ENCODE measurements at regions not wholly inside any gene's neighbourhood (a gene's known extent, or its start where the extent isn't known, plus 50 kb on each side); places are given as distances from the start of the nearest gene placed in this dataset.

DNA sequence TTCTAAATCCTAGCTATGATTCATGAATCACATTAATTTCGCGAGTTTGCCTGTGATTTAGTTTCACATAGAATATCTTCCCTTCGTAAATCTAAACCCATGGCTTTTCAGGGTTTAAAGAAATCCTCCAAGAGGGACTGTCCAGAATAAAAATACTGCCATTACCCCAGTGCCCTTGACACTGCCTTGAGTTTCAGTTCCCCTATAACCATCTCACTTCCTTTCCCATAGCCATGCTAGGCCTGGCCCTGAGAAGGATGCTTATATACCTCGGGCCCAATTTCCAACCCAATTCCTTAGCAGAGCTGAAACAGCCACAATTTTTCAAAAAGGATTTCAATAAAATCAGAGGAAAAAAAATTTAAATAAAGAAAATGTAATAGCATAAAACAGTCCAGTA lies 697.3 kb downstream of the FRK start:
- TF ChIP-seq, protein P1, sequence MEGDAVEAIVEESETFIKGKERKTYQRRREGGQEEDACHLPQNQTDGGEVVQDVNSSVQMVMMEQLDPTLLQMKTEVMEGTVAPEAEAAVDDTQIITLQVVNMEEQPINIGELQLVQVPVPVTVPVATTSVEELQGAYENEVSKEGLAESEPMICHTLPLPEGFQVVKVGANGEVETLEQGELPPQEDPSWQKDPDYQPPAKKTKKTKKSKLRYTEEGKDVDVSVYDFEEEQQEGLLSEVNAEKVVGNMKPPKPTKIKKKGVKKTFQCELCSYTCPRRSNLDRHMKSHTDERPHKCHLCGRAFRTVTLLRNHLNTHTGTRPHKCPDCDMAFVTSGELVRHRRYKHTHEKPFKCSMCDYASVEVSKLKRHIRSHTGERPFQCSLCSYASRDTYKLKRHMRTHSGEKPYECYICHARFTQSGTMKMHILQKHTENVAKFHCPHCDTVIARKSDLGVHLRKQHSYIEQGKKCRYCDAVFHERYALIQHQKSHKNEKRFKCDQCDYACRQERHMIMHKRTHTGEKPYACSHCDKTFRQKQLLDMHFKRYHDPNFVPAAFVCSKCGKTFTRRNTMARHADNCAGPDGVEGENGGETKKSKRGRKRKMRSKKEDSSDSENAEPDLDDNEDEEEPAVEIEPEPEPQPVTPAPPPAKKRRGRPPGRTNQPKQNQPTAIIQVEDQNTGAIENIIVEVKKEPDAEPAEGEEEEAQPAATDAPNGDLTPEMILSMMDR (IDR thresholded peaks at IDR 0.05; ENCODE audit: low read depth, low read length, poor library complexity, severe bottlenecking), result no peak
- no peak for TF ChIP-seq EZH2phosphoT487 (IDR thresholded peaks at IDR 0.05; ENCODE audit: borderline replicate concordance, low read length)
